Stimulated activated CD4-positive, alpha-beta T cell treated with anti-CD3 and anti-CD28 coated beads, Interleukin-2, amount 100 ng/mL, for 24 hours (primary cell): ENCODE measurements at regions not wholly inside any gene's neighbourhood (a gene's known extent, or its start where the extent isn't known, plus 50 kb on each side); places are given as distances from the start of the nearest gene placed in this dataset.
"Not testable (repeated sequence)": the region's sequence is repeated elsewhere in the genome, so short reads cannot be mapped to it uniquely, and the experiment has no call there.

Experiments used
- DNase-seq, 2 donors: peaks; one replicate each; pipeline ENCODE4 v3.0.0-alpha.2; 2020

GRCh38 chr11:92168936-92169335, 55.7 kb upstream of the FAT3 start:
- DNase-seq = no peak

- DNase-seq = no peak
Observed at GRCh38 chr11:92167571-92167970, 57.0 kb upstream of the FAT3 start.

DNA sequence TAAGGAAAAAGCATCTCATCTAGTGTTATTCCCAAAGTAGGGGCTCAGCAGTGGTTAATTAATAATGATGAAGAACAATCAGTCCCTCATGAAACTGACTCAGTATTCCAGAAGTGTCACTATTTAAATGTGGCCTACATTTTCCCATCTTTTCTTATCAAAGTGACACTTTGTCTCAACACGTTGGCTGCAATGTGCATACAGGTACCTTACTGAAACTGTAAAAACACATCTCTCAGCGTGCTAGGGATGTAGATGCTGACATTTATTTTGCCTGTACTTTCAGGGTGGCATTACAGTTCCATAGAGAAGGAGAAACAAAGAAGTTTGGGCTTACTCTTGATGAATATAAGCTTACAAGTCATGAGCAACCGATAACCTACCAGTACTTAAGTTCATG, 58.3 kb upstream of the FAT3 start:
- DNase-seq = no peak

DNA sequence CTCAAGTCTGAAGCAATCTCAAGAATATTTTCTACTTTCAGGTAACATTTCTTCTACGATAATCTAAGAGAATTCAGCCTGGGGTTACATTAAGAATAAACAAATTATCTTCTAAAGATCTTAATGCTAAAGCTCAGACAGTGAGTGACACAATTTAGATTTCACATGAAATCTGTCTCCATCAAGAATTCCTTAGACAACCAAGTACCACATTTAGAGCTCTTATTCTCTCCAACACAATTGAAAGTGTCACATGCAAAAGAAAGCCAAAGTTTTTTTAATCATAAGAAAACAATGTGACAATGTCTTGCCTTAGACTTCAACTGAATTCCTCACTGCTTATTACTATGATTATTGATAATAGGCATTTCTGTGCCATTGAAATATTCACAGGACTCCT, 60.7 kb upstream of the FAT3 start:
- DNase-seq = no peak

GRCh38 chr11:92162776-92163175, 61.8 kb upstream of the FAT3 start:
- no peak for DNase-seq

DNA sequence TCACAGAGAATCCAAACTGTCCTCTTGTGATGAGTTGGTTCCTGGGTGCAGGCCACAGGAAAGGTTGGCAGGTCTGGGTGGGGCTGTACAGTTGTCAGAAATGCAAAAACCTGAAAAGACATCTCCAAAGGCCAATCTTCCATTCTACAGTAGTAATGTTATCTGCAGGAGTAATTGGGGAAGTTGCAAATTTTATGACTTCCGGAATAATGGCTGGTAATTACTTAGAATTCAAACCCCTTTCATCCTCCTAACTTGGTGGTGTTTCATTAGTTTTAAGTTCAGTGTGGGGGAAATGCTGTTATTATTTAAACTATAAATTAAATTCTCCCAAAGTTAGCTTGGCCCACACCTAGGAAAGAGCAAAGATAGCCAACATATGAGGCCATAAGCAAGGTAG, 64.7 kb upstream of the FAT3 start:
- no peak for DNase-seq

DNA sequence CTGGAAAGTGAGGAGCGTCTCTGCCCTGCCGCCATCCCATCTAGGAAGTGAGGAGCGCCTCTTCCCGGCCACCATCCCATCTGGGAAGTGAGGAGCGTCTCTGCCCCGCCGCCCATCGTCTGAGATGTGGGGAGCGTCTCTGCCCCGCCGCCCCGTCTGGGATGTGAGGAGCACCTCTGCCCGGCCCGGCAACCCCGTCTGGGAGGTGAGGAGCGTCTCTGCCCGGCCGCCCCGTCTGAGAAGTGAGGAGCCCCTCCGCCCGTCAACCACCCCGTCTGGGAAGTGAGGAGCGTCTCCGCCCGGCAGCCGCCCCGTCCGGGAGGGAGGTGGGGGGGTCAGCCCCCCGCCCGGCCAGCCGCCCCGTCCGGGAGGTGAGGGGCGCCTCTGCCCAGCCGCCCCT, 67.2 kb upstream of the FAT3 start:
- not testable (repeated sequence) for DNase-seq

DNA sequence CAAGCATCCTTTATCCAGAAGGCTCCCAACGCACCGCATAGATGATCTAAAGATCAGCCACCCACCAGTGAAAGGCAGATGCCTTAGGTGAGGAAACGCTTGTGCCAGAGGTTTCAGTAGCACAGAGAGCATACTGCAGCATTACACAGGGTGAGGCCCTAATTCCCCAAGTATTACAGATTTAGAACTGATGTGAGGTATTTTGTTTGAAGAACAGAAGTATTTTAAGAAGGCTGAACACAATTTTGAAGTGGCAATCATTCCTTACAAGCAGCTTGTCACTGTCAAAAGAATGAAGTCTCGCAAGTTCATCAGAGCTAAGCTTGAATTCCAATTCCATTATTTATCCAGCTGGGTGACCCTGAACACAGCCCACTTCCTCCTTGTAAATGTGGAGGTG, 70.0 kb upstream of the FAT3 start:
- no peak for DNase-seq

GRCh38 chr11:92154110-92154509, 70.5 kb upstream of the FAT3 start:
- DNase-seq = no peak

DNA sequence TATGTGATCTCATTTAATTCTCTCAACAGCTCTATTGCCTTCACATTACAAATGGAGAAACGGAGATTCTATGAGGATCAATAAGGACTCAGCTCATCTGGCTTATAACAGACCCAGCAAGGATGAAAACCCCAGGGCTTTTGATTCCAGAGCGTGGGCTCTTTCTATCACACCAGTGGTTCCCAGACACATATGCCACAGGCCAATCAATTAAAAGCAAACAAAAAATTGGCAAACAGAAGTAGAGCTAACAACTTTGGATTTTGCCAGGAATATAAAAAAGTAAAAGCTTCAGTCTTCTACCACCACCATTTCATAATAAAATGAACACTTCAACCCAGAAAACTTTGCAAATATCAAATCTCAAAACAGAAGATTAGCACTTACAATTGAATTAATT, 71.1 kb upstream of the FAT3 start:
- DNase-seq = no peak

GRCh38 chr11:92152245-92152644, 72.4 kb upstream of the FAT3 start:
- DNase-seq = no peak

GRCh38 chr11:92149996-92150395, 74.6 kb upstream of the FAT3 start:
- DNase-seq = no peak

- DNase-seq = no peak
Observed at GRCh38 chr11:92141725-92142124, 82.9 kb upstream of the FAT3 start.

GRCh38 chr11:92141159-92141558, 83.5 kb upstream of the FAT3 start:
- DNase-seq = no peak

DNA sequence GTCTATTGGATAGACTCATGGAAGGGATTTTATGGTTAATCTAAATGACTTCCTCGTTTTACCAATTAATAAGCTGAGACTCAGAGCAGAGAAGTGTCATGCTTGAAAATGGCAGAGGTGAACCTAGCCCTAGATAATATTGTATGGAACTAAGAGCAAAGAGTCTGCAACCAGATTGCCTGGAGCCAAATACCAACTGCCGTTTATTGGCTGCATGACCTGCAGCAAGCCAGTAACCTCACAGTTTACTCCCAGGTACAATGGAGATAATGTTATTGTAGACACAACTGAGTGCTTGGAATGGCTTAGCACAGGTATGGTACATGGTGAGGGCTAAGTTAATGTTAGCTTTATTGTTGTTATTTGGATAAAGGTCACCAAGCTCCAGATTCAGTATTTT, 84.6 kb upstream of the FAT3 start:
- no peak for DNase-seq

- no peak for DNase-seq
Observed at GRCh38 chr11:92138296-92138695, 86.3 kb upstream of the FAT3 start.

DNA sequence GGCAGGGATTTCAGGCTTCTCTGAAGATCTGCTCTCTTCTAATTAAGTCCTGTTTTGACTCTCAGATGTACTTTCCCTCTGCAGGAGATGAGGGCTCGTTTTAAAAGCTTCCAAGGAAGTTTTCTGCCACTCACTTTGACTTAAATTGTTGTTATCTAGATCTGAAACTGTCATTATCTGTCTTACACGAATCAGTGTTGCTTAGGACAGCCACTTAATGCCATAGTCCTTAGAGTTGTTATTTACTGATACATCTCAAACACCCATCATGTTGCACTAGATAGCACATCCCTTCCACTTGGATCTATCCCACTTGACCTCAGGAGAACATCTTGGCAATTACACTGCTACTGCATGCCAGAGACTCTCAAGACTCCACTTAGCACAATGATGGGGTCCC, 86.9 kb upstream of the FAT3 start:
- no peak for DNase-seq

- DNase-seq = no peak
Observed at GRCh38 chr11:92136797-92137196, 87.8 kb upstream of the FAT3 start.

- DNase-seq = no peak
Observed at GRCh38 chr11:92131289-92131865, 93.2 kb upstream of the FAT3 start.

GRCh38 chr11:92130421-92130831, 94.2 kb upstream of the FAT3 start:
- DNase-seq = no peak

GRCh38 chr11:92129811-92130210, 94.8 kb upstream of the FAT3 start:
- DNase-seq = no peak

- DNase-seq = no peak
Observed at GRCh38 chr11:92128026-92128425, 96.6 kb upstream of the FAT3 start.

GRCh38 chr11:92125321-92125720, 99.3 kb upstream of the FAT3 start:
- no peak for DNase-seq

DNA sequence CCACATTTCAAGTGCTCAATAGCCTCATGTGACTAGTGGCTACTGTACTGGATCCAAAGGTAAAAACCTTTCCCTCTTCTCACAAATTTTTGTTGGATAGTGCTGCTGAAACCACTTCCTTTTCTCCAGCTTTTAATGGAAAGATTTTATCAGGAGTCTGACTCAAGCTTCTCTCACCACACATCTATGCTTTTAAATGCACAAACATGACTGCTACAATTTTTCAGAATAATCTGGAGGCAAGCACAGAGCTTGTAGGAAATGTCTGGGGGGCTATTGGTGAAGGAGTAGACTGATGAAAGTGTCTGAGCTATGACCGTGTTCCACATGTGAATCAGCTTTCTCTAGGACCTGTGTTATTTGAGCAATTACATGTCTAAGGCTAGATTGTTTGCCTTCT, 101.1 kb upstream of the FAT3 start:
- DNase-seq = no peak

DNA sequence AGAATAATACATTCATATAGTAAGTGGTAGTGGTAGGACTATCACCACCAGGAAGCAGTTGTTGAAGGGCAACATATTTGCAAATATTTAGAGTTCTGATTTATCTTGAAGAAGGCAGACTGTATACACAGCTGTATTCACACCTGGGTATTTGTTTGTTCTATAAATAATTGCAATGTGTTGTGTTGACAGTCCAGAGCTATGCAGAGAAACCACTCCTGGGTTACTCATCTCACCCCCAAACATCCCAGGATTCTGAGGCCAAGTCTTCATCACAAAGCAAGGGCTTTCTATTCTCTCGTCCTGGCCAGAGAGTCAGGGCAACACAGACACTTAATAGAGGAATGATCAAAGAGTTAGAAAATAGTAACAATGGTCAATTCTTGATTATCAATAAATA, 102.1 kb upstream of the FAT3 start:
- DNase-seq = no peak

DNA sequence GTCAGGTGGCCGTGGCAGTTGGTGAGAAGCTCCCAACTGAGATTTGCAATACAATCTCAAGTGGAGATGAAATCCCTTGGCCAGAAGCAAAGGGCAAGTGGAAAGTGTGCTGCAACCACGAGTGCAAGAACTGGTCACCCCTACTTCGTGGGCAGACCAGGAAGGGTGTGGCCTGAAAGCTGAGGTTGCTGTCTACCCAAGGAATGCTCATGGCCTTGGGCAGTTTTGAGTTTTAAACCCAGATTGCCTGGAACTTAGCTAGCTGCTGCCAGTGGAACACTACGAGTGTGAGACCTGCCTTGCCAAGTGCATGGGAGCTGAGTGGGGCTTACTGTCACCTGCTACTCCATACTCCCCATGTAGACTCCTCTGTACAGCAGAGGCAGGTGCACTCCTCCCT, 113.3 kb upstream of the FAT3 start:
- DNase-seq = no peak
